ENCODE measurements at regions not wholly inside any gene's neighbourhood (a gene's known extent, or its start where the extent isn't known, plus 50 kb on each side); places are given as distances from the start of the nearest gene placed in this dataset.

DNA sequence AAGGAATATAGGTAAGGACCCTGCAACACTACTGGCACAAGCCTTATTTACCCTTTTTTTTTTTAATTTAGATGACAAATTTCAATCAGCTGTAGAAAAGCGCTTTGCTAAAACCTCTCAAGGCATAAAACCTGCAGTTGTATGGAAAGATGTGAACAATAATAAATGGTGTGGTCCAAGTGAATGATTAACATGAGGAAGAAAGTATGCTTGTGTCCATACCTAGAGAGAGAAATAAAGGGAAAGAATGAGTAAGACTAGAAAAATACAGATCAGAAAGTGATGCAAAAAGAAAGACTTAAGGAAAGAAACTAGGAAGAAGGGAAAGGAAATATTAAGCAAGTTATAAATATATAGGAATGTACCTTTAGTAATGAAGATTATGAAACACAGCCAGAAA, 119.2 kb upstream of the SCN7A start:
- Histone ChIP-seq H3K4me1 (ENCODE audit: insufficient read depth, low read length) (no peaks in the 10 kb centered on the region), H3K79me2 (ENCODE audit: insufficient read depth, low read length) (no peaks in the 10 kb centered on the region), H3K9me3 (ENCODE audit: low read depth, low read length) (no peaks in the 10 kb centered on the region), H2AFZ (ENCODE audit: low read length) (no peak overlapping the region), H3K27ac (ENCODE audit: low read depth, low read length) (no peak overlapping the region), H3K36me3 (ENCODE audit: insufficient read depth, low read length) (no peaks in the 10 kb centered on the region), H3K4me2 (ENCODE audit: insufficient read depth, low read length) (no peak overlapping the region), H4K20me1 (ENCODE audit: insufficient read depth, low read length) (no peaks in the 10 kb centered on the region), H3K27me3 (ENCODE audit: insufficient read depth, low read length) (no peaks in the 10 kb centered on the region), H3K4me3 (ENCODE audit: insufficient read depth, low read length) (no peak overlapping the region)
- TF ChIP-seq, protein P1, sequence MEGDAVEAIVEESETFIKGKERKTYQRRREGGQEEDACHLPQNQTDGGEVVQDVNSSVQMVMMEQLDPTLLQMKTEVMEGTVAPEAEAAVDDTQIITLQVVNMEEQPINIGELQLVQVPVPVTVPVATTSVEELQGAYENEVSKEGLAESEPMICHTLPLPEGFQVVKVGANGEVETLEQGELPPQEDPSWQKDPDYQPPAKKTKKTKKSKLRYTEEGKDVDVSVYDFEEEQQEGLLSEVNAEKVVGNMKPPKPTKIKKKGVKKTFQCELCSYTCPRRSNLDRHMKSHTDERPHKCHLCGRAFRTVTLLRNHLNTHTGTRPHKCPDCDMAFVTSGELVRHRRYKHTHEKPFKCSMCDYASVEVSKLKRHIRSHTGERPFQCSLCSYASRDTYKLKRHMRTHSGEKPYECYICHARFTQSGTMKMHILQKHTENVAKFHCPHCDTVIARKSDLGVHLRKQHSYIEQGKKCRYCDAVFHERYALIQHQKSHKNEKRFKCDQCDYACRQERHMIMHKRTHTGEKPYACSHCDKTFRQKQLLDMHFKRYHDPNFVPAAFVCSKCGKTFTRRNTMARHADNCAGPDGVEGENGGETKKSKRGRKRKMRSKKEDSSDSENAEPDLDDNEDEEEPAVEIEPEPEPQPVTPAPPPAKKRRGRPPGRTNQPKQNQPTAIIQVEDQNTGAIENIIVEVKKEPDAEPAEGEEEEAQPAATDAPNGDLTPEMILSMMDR (IDR thresholded peaks at IDR 0.05; ENCODE audit: extremely low read depth, low read depth, low read length): no peak
- no peak for DNase-seq (ENCODE audit: insufficient read length, low spot score, missing footprints)

GRCh38 chr2:166612214-166612613, 118.2 kb upstream of the SCN7A start:
- DNase-seq (ENCODE audit: insufficient read length, low spot score, missing footprints): no peak
- H3K27ac ChIP-seq (ENCODE audit: low read depth, low read length): no peak overlapping the region
- H4K20me1 ChIP-seq (ENCODE audit: insufficient read depth, low read length): no peaks in the 10 kb centered on the region
- H3K4me3 ChIP-seq (ENCODE audit: insufficient read depth, low read length): no peak overlapping the region
- H2AFZ ChIP-seq (ENCODE audit: low read length): no peak overlapping the region
- no peaks in the 10 kb centered on the region for H3K4me1 ChIP-seq (ENCODE audit: insufficient read depth, low read length)
- no peaks in the 10 kb centered on the region for H3K27me3 ChIP-seq (ENCODE audit: insufficient read depth, low read length)
- H3K4me2 ChIP-seq (ENCODE audit: insufficient read depth, low read length): no peak overlapping the region
- H3K79me2 ChIP-seq (ENCODE audit: insufficient read depth, low read length): no peaks in the 10 kb centered on the region
- TF ChIP-seq, protein P1 (IDR thresholded peaks at IDR 0.05; ENCODE audit: extremely low read depth, low read depth, low read length): no peak
- no peaks in the 10 kb centered on the region for H3K36me3 ChIP-seq (ENCODE audit: insufficient read depth, low read length)
- H3K9me3 ChIP-seq (ENCODE audit: low read depth, low read length): no peaks in the 10 kb centered on the region

DNA sequence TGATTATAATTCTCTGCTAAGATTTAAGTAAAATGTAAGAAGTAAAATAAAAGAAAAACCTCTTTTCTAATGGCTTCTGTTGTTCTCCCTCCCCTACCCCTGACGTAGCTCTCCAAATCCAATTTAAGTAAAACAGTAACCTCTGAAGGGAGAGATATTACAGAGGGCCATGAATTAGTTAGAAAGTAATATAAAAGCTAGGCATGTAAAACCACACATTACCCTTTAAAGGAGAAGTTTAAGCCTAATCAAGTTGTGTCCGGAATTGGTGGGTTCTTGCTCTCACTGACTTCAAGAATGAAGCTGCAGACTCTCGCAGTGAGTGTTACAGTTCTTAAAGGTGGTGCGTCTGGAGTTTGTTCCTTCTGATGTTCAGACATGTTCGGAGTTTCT, 116.9 kb upstream of the SCN7A start:
- Histone ChIP-seq H2AFZ (ENCODE audit: low read length) (no peak overlapping the region), H3K9me3 (ENCODE audit: low read depth, low read length) (no peaks in the 10 kb centered on the region), H3K79me2 (ENCODE audit: insufficient read depth, low read length) (no peaks in the 10 kb centered on the region), H3K36me3 (ENCODE audit: insufficient read depth, low read length) (no peaks in the 10 kb centered on the region), H3K4me1 (ENCODE audit: insufficient read depth, low read length) (no peaks in the 10 kb centered on the region), H3K4me3 (ENCODE audit: insufficient read depth, low read length) (peak overlapping the region; percentile 49), H3K27me3 (ENCODE audit: insufficient read depth, low read length) (no peaks in the 10 kb centered on the region), H4K20me1 (ENCODE audit: insufficient read depth, low read length) (no peaks in the 10 kb centered on the region), H3K27ac (ENCODE audit: low read depth, low read length) (no peak overlapping the region), H3K4me2 (ENCODE audit: insufficient read depth, low read length) (peak overlapping the region; percentile 63)
- TF ChIP-seq, protein P1 (IDR thresholded peaks at IDR 0.05; ENCODE audit: extremely low read depth, low read depth, low read length): no peak
- no peak for DNase-seq (ENCODE audit: insufficient read length, low spot score, missing footprints)

DNA sequence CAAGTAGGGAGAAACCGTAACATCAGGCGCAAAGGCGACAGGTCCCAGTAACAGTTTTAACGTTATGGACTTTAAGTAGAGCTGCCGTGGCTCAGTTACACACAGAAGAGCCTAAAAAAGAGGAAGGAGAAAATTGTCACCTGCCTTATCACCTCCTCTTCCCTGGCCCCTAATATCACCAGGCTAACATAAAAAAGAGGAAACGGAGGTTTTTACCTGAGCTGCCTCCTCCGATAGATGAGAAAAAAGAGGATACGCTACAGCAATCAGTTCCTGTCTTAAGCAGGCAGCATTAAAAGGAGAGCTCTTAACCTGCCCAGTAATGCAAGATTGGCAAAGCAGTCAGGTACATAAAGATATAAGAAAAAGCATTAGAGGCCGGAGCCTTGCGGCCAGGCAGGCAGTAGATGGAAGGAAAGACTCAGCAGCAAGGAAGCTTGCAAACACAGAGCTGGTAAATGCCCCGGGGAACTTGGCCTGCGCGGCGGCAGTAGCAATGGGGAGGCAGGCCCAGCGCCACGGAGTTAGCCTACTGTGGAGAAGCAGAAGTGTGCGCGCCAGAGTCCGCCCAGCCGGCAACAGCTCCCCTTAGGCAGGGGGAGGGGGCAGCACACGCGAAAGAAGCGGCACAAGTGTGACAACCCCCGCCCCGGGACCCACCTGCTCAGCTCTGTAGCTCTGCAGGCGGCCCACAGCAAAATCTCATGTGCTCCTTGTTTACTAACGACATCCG, 116.3 kb upstream of the SCN7A start:
- Histone ChIP-seq H3K4me2 (ENCODE audit: insufficient read depth, low read length) (peak overlapping the region; percentile 63), H3K9me3 (ENCODE audit: low read depth, low read length) (no peaks in the 10 kb centered on the region), H3K36me3 (ENCODE audit: insufficient read depth, low read length) (no peaks in the 10 kb centered on the region), H3K79me2 (ENCODE audit: insufficient read depth, low read length) (no peaks in the 10 kb centered on the region), H3K4me1 (ENCODE audit: insufficient read depth, low read length) (no peaks in the 10 kb centered on the region), H3K4me3 (ENCODE audit: insufficient read depth, low read length) (peak overlapping the region; percentile 49), H3K27me3 (ENCODE audit: insufficient read depth, low read length) (no peaks in the 10 kb centered on the region), H4K20me1 (ENCODE audit: insufficient read depth, low read length) (no peaks in the 10 kb centered on the region), H2AFZ (ENCODE audit: low read length) (peak overlapping the region; percentile 51), H3K27ac (ENCODE audit: low read depth, low read length) (no peak overlapping the region)
- DNase-seq (ENCODE audit: insufficient read length, low spot score, missing footprints): no peak
- TF ChIP-seq, protein P1 (IDR thresholded peaks at IDR 0.05; ENCODE audit: extremely low read depth, low read depth, low read length): no peak
